Astrocyte (in vitro differentiated cells and primary cell): ENCODE measurements at regions not wholly inside any gene's neighbourhood (a gene's known extent, or its start where the extent isn't known, plus 50 kb on each side); places are given as distances from the start of the nearest gene placed in this dataset.
"Not testable (repeated sequence)": the region's sequence is repeated elsewhere in the genome, so short reads cannot be mapped to it uniquely, and the experiment has no call there.

Experiments used
- DNase-seq: peaks from one replicate; pipeline ENCODE4 v3.0.0-alpha.2; 2010; ENCODE audit warnings: low read depth
- FAIRE-seq: peaks from 2 replicates; lab custom pipeline; 2011; peaks lifted over from hg19 to GRCh38; lab: Jason Lieb, UNC
- H2AFZ ChIP-seq: 2 replicates; pipeline ENCODE4 v1.6.0; 2012; ENCODE audit warnings: low read depth, low read length, inconsistent platforms
- H3K27ac ChIP-seq: 2 replicates; pipeline ENCODE4 v1.5.1; 2011; ENCODE audit warnings: low read depth, low read length, inconsistent platforms
- H3K27me3 ChIP-seq: 2 replicates; pipeline ENCODE4 v1.6.0; 2011; ENCODE audit warnings: low read length, inconsistent platforms; ENCODE audit not compliant: insufficient read depth
- H3K36me3 ChIP-seq: 2 replicates; pipeline ENCODE4 v1.5.1; 2011; ENCODE audit warnings: low read length, inconsistent platforms; ENCODE audit not compliant: insufficient read depth
- H3K4me1 ChIP-seq: 2 replicates; pipeline ENCODE4 v1.5.1; 2011; ENCODE audit warnings: low read length, inconsistent platforms; ENCODE audit not compliant: insufficient read depth
- H3K4me2 ChIP-seq: 2 replicates; pipeline ENCODE4 v1.6.0; 2012; ENCODE audit warnings: low read length, inconsistent platforms
- H3K4me3 ChIP-seq: 2 replicates; pipeline ENCODE4 v1.5.1; 2011; ENCODE audit warnings: low read depth, mild to moderate bottlenecking, low read length, inconsistent platforms; ENCODE audit not compliant: insufficient read depth
- H3K79me2 ChIP-seq: 2 replicates; pipeline ENCODE4 v1.6.0; 2012; ENCODE audit warnings: mild to moderate bottlenecking, low read length, inconsistent platforms; ENCODE audit not compliant: insufficient read depth
- H3K9ac ChIP-seq: 2 replicates; pipeline ENCODE4 v1.6.0; 2012; ENCODE audit warnings: mild to moderate bottlenecking, low read length, inconsistent platforms
- H3K9me3 ChIP-seq: 2 replicates; pipeline ENCODE4 v1.5.1; 2012; ENCODE audit warnings: low read depth, mild to moderate bottlenecking, low read length, inconsistent platforms; ENCODE audit not compliant: insufficient read depth
- H4K20me1 ChIP-seq: 2 replicates; pipeline ENCODE4 v1.6.0; 2012; ENCODE audit warnings: low read length, inconsistent platforms; ENCODE audit not compliant: insufficient read depth
- H3K27ac Mint-ChIP-seq: one replicate; pipeline ENCODE4 v1.8.0; 2021; ENCODE audit warnings: mild to moderate bottlenecking, mixed read lengths; ENCODE audit not compliant: unreplicated experiment
- H3K27me3 Mint-ChIP-seq: one replicate; pipeline ENCODE4 v1.8.0; 2021; ENCODE audit warnings: low read depth, mixed read lengths; ENCODE audit not compliant: unreplicated experiment
- H3K36me3 Mint-ChIP-seq: one replicate; pipeline ENCODE4 v1.8.0; 2021; ENCODE audit warnings: low read depth, mixed read lengths; ENCODE audit not compliant: unreplicated experiment
- H3K4me1 Mint-ChIP-seq: one replicate; pipeline ENCODE4 v1.8.0; 2021; ENCODE audit warnings: low read depth, mixed read lengths; ENCODE audit not compliant: unreplicated experiment
- H3K4me3 Mint-ChIP-seq: one replicate; pipeline ENCODE4 v1.8.0; 2021; ENCODE audit warnings: mild to moderate bottlenecking, moderate library complexity, mixed read lengths; ENCODE audit not compliant: unreplicated experiment
- H3K9me3 Mint-ChIP-seq: one replicate; pipeline ENCODE4 v1.8.0; 2021; ENCODE audit warnings: mild to moderate bottlenecking, mixed read lengths; ENCODE audit not compliant: unreplicated experiment
- CTCF ChIP-seq: IDR thresholded peaks from 2 replicates; pipeline ENCODE4 v1.5.1; 2011; ENCODE audit warnings: low read depth, mild to moderate bottlenecking, inconsistent platforms, low read length, moderate library complexity; ENCODE audit not compliant: insufficient read depth
- EZH2 ChIP-seq: IDR thresholded peaks from 2 replicates; pipeline ENCODE4 v1.6.1; 2012; ENCODE audit warnings: mild to moderate bottlenecking, low read length, inconsistent platforms; ENCODE audit not compliant: insufficient read depth

- Histone ChIP-seq H3K27me3 (no peaks in the 10 kb centered on the region), H4K20me1 (no peaks in the 10 kb centered on the region), H2AFZ (peak overlapping the region; percentile 56), H3K9ac (no peak overlapping the region), H3K27ac (no peak overlapping the region), H3K9me3 (no peaks in the 10 kb centered on the region), H3K79me2 (no peaks in the 10 kb centered on the region), H3K4me2 (peak overlapping the region; percentile 65), H3K4me3 (no peak overlapping the region), H3K36me3 (no peaks in the 10 kb centered on the region), H3K4me1 (peaks cover 4% of the 10 kb centered on the region)
- no peak for TF ChIP-seq CTCF
- TF ChIP-seq EZH2, result no peak
- H3K4me1 Mint-ChIP-seq, result peaks cover 5% of the 10 kb centered on the region
- H3K27me3 Mint-ChIP-seq, result no peaks in the 10 kb centered on the region
- H3K9me3 Mint-ChIP-seq, result no peaks in the 10 kb centered on the region
- no peaks in the 10 kb centered on the region for H3K36me3 Mint-ChIP-seq
- peak overlapping the region; percentile 29 for H3K27ac Mint-ChIP-seq
- FAIRE-seq (peak; percentile 20), DNase-seq (peak; percentile 66)
- no peak overlapping the region for H3K4me3 Mint-ChIP-seq
Measured at GRCh38 chr4:118557298-118557851, 127.8 kb upstream of the METTL14 start.

- H3K4me2 ChIP-seq, H4K20me1 ChIP-seq, H3K27ac ChIP-seq, H3K27ac Mint-ChIP-seq, DNase-seq, H3K27me3 ChIP-seq, H3K36me3 ChIP-seq, H3K36me3 Mint-ChIP-seq, H3K9ac ChIP-seq, H3K4me1 ChIP-seq, H2AFZ ChIP-seq, H3K79me2 ChIP-seq, H3K4me3 Mint-ChIP-seq, H3K27me3 Mint-ChIP-seq, H3K9me3 Mint-ChIP-seq, H3K9me3 ChIP-seq, H3K4me3 ChIP-seq, H3K4me1 Mint-ChIP-seq: not testable (repeated sequence)
- peak; percentile 32 for FAIRE-seq
Measured at GRCh38 chr4:118558188-118558587, 127.0 kb upstream of the METTL14 start.

GRCh38 chr4:118561559-118561958 is 123.6 kb upstream of the METTL14 start:
- H3K4me1 Mint-ChIP-seq, H3K27ac ChIP-seq, H3K4me3 ChIP-seq, H2AFZ ChIP-seq, H3K27ac Mint-ChIP-seq, H3K27me3 Mint-ChIP-seq, H4K20me1 ChIP-seq, H3K27me3 ChIP-seq, H3K4me3 Mint-ChIP-seq, H3K4me2 ChIP-seq, H3K4me1 ChIP-seq, H3K36me3 ChIP-seq, H3K79me2 ChIP-seq, DNase-seq, H3K9me3 Mint-ChIP-seq, H3K9ac ChIP-seq, FAIRE-seq, H3K36me3 Mint-ChIP-seq, H3K9me3 ChIP-seq: not testable (repeated sequence)

- not testable (repeated sequence) for H3K36me3 Mint-ChIP-seq, H3K79me2 ChIP-seq, H4K20me1 ChIP-seq, H3K9me3 ChIP-seq, H3K27me3 Mint-ChIP-seq, H3K4me3 Mint-ChIP-seq, H2AFZ ChIP-seq, H3K9me3 Mint-ChIP-seq, H3K9ac ChIP-seq, H3K4me3 ChIP-seq, H3K27ac Mint-ChIP-seq, H3K27me3 ChIP-seq, H3K36me3 ChIP-seq, H3K4me1 Mint-ChIP-seq, H3K4me1 ChIP-seq
- peak; percentile 20 for FAIRE-seq
- Histone ChIP-seq H3K27ac (peak overlapping the region; percentile 6), H3K4me2 (peak overlapping the region; percentile 67)
- DNase-seq, result peak; percentile 59
Measured at GRCh38 chr4:118566003-118566513, 119.1 kb upstream of the METTL14 start.

- not testable (repeated sequence) for H3K36me3 Mint-ChIP-seq, H3K4me2 ChIP-seq, H4K20me1 ChIP-seq, H3K9ac ChIP-seq, H3K9me3 ChIP-seq, H3K4me3 ChIP-seq, H2AFZ ChIP-seq, H3K4me3 Mint-ChIP-seq, H3K9me3 Mint-ChIP-seq, H3K27me3 ChIP-seq, DNase-seq, H3K27ac ChIP-seq, FAIRE-seq, H3K36me3 ChIP-seq, H3K79me2 ChIP-seq, H3K4me1 ChIP-seq, H3K27ac Mint-ChIP-seq, H3K27me3 Mint-ChIP-seq
- peaks cover 15% of the 10 kb centered on the region for H3K4me1 Mint-ChIP-seq
Measured at GRCh38 chr4:118572991-118573390, 112.2 kb upstream of the METTL14 start.
